GM10266 (cell line): ENCODE measurements at regions not wholly inside any gene's neighbourhood (a gene's known extent, or its start where the extent isn't known, plus 50 kb on each side); places are given as distances from the start of the nearest gene placed in this dataset.
"Not testable (repeated sequence)": the region's sequence is repeated elsewhere in the genome, so short reads cannot be mapped to it uniquely, and the experiment has no call there.

Experiments
- DNase-seq: peaks from one replicate; pipeline ENCODE4 v3.0.0; 2012; ENCODE audit errors: extremely low spot score
- CTCF ChIP-seq: IDR thresholded peaks from 2 replicates; pipeline ENCODE4 v1.5.1; 2012; ENCODE audit warnings: mild to moderate bottlenecking, low read depth; ENCODE audit not compliant: control insufficient read depth, insufficient read depth; ENCODE audit errors: missing control alignments

DNA sequence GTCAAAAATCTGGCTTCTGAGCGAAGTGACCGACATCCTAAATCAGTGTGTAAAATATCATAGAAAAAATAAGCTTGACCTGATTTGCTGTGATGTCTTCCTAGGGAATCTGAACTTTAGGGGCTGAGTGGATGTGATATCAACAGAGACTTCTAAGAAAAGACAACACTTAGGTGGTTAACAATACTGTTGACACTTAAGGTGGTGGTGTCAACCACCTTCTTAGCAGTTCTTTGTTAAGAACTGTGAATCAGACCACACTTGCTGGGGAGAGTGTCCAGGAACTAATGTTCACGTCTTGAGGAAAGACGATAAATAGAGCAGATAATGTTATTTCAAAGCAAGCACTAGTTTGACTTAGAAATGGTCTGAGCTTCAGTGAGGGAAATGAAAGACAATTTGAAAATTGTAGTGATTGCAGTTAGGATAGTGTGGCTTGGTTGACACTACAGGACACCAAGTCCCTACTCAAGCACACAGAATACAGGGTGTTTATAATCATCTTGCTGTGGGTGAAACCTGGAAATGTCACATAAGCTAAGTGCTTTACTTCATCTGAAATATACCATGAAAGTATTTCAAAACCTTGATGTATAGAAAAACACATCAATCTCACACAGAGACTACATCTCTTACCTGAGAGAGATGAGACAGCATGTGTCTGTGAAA lies 1936.5 kb downstream of the PCDH9 start:
- no peak for TF ChIP-seq CTCF
- DNase-seq, result no peak

DNA sequence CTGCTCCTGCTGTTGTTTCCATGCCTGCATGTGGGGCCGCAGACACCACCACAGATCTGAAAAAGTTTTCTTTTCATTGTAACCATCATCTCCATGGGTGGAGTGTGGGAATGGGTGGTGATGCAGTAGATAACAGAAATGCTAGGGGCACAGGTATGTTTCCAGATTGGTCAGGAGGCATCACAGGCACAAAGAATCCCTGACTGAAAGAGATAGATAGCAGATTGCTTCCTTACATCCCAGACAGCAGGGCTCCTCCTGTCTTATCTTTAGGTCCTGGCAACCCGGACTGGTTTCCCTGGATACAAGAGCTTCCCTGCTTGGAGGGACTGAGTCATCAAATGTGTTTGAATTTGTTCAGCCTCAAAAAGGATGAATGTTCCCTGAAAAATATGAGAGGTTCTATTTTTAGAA lies 1937.6 kb downstream of the PCDH9 start:
- TF ChIP-seq CTCF, result no peak
- DNase-seq, result no peak

GRCh38 chr13:65287405-65287804 lies 1942.7 kb downstream of the PCDH9 start:
- DNase-seq, result no peak
- no peak for TF ChIP-seq CTCF

DNA sequence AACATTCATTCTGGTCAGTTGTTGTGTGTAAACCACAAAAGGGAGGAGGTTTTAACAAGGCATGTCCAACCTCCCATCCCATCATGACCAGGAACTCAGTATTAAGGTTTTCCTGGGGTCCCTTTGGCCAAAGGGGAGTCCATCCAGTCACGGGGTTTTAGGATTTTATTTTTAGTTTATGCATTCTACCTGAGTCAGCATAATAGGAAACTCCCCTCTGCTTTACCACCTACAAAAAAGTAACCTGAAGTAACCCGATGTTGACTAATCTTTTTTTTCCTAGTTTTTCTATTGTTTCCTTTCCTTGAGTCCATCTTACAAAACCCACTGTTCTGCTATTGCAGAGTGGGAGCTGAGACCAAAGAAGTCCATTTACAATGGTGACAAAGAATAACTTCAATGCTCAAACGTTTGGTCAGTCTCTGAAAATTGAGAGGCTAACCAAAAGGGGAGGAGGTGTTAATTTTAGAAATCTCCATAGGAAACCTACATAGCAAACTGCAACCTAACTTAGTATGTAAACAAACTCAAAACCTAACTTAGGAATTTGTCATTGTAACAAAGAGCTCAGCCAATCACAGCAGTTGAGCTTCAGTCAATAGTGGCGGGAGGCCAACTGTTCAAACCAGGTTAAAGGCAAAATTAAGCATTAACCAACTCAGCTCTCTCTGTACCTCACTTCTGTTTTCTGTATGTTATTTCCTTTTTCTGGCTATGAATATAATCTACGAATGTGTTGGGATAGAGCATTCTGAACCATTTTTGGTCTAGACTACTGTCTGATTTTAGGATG lies 1954.1 kb downstream of the PCDH9 start:
- DNase-seq, result no peak
- TF ChIP-seq CTCF, result no peak

DNA sequence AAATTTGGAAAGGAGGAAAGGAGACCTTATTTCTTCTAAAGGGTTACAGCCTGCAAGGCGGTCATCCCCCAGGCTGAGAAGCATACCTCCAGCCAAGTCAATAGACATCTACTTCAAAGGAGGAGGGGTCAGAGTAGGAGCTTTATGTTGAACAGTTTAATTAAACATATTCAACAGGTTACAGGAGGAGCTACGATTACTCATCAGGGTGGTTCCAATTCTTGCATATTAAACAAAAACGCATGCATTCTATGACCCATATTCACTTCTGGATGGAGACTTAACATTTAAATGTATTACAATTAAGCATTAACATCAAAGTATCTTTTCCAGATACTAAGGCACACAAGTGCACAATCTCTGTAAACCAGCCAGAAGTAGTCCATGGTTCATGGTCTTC lies 1955.0 kb downstream of the PCDH9 start:
- TF ChIP-seq CTCF, result no peak

DNA sequence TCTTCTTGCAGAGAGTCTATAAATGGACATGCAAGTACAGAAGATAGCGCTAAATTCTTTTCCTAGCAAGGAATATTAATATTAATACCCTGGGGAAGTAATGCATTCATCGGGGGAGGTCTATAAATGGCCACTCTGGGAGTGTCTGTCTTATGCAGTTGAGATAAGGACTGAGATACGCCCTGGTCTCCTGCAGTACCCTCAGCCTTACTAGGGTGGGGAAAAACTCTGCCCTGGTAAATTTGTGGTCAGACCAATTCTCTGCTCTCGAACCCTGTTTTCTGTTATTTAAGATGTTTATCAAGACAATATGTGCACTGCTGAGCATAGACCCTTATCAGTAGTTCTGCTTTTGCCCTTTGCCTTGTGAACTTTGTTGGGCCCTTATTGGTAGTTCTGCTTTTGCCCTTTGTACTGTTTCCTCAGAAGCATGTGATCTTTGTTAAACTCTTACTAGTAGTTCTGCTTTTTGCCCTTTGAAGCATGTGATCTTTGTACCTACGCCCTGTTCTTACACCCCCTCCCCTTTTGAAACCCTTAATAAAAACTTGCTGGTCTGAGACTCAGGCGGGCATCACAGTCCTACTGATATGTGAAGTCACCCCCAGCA lies 1956.2 kb downstream of the PCDH9 start:
- DNase-seq, result not testable (repeated sequence)

More for the DNA sequence above, 1955.0 kb downstream of the PCDH9 start:
- no peak for DNase-seq

DNA sequence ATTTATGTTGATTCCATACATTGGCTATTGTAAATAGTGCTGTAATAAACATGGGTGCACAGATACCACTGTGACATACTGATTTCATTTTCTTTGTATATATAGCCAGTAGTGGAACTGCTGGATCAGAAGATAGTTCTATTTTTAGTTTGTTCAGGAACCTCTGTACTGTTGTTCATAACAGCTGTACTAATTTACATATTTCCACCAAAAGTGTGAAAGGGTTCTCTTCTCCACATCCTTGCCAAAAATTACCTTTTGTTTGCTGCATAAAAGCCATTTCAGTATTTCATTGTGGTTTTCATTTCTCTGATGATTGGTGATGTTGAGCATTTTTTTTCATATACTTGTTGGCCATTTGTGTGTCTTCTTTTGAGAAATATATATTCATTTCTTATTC lies 1962.1 kb downstream of the PCDH9 start:
- no peak for DNase-seq
- no peak for TF ChIP-seq CTCF

DNA sequence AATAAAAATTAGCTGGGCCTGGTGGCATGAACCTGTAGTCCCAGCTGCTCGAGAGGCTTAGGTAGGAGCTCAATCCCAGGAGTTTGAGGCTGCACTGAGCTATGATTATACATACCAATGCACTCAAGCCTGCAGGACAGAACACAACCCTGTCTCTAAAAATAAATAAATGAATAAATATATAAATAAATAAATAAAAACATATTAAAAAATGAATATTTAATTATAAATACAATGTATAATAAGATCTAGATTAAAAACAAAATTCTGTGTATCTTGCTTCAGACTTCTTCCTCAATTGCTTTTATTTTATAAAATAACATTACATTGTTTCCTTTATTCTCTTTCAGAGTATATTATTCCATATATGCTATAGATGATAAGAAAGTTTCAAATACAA lies 1964.1 kb downstream of the PCDH9 start:
- DNase-seq, result no peak
- no peak for TF ChIP-seq CTCF
